HG03460 (cell line): ENCODE measurements at regions not wholly inside any gene's neighbourhood (a gene's known extent, or its start where the extent isn't known, plus 50 kb on each side); places are given as distances from the start of the nearest gene placed in this dataset.

Source experiments
- ATAC-seq: cut with Tn5 transposase; IDR thresholded peaks from one replicate; pipeline ENCODE4 v1.9.1; 2021; ENCODE audit not compliant: unreplicated experiment

- ATAC-seq: no peak
Measured at GRCh38 chr12:127399451-127399850, 867.5 kb upstream of the TMEM132C start.

- ATAC-seq: no peak
Measured at GRCh38 chr12:127400221-127400620, 866.7 kb upstream of the TMEM132C start.

- no peak for ATAC-seq
Measured at GRCh38 chr12:127401005-127401404, 866.0 kb upstream of the TMEM132C start.

GRCh38 chr12:127401536-127401935 is 865.4 kb upstream of the TMEM132C start:
- ATAC-seq: no peak

GRCh38 chr12:127411166-127411915 is 855.6 kb upstream of the TMEM132C start:
- no peak for ATAC-seq

GRCh38 chr12:127411981-127412380 is 855.0 kb upstream of the TMEM132C start:
- ATAC-seq: no peak

- no peak for ATAC-seq
Measured at GRCh38 chr12:127412866-127413265, 854.1 kb upstream of the TMEM132C start.

- ATAC-seq: no peak
Measured at GRCh38 chr12:127414186-127414585, 852.8 kb upstream of the TMEM132C start.

GRCh38 chr12:127414636-127415035 is 852.3 kb upstream of the TMEM132C start:
- no peak for ATAC-seq

GRCh38 chr12:127416796-127417195 is 850.2 kb upstream of the TMEM132C start:
- no peak for ATAC-seq

GRCh38 chr12:127419111-127419510 is 847.9 kb upstream of the TMEM132C start:
- no peak for ATAC-seq

- no peak for ATAC-seq
Measured at GRCh38 chr12:127421614-127422013, 845.4 kb upstream of the TMEM132C start.

GRCh38 chr12:127422935-127423566 is 843.9 kb upstream of the TMEM132C start:
- no peak for ATAC-seq

- ATAC-seq: no peak
Measured at GRCh38 chr12:127425474-127425873, 841.5 kb upstream of the TMEM132C start.

GRCh38 chr12:127428420-127428819 is 838.5 kb upstream of the TMEM132C start:
- ATAC-seq: no peak

GRCh38 chr12:127429551-127430285 is 837.3 kb upstream of the TMEM132C start:
- ATAC-seq: no peak

GRCh38 chr12:127430401-127430800 is 836.6 kb upstream of the TMEM132C start:
- ATAC-seq: no peak

- no peak for ATAC-seq
Measured at GRCh38 chr12:127431177-127431576, 835.8 kb upstream of the TMEM132C start.

- no peak for ATAC-seq
Measured at GRCh38 chr12:127431594-127431993, 835.4 kb upstream of the TMEM132C start.

- ATAC-seq: no peak
Measured at GRCh38 chr12:127435439-127435838, 831.5 kb upstream of the TMEM132C start.

GRCh38 chr12:127438512-127439244 is 828.3 kb upstream of the TMEM132C start:
- ATAC-seq: no peak
